HL-60 (cell line): ENCODE measurements at regions not wholly inside any gene's neighbourhood (a gene's known extent, or its start where the extent isn't known, plus 50 kb on each side); places are given as distances from the start of the nearest gene placed in this dataset.

ENCODE experiments used
- DNase-seq, 2 experiments: peaks; one replicate each; pipeline ENCODE4 v3.0.0-alpha.2; 2010 to 2020; ENCODE audit warnings: low read depth in 1 of 2, low spot score in 1 of 2
- H3K27ac ChIP-seq: fragments of 250-450 bp; sonication (Bioruptor Pico); replicated peaks from 2 replicates; pipeline ENCODE4 v1.5.1; 2020; ENCODE audit warnings: mild to moderate bottlenecking, moderate library complexity
- H3K27me3 ChIP-seq: fragments of 250-450 bp; sonication (Bioruptor Pico); 2 replicates; pipeline ENCODE4 v1.5.1; 2021; ENCODE audit warnings: mild to moderate bottlenecking, moderate library complexity; ENCODE audit not compliant: insufficient read depth, poor library complexity, severe bottlenecking
- H3K4me3 ChIP-seq: replicated peaks from 2 replicates; pipeline ENCODE4 v1.5.1; 2011; ENCODE audit warnings: mild to moderate bottlenecking, control low read depth, low read length; ENCODE audit not compliant: insufficient read depth
- GABPA ChIP-seq: IDR thresholded peaks from 2 replicates; pipeline ENCODE4 v1.6.1; 2012; ENCODE audit warnings: low read depth
- POLR2AphosphoS5 ChIP-seq: IDR thresholded peaks from 2 replicates; pipeline ENCODE4 v1.6.1; 2012; ENCODE audit warnings: low read depth
- SPI1 ChIP-seq: IDR thresholded peaks from 2 replicates; pipeline ENCODE4 v1.6.1; 2012; ENCODE audit warnings: low read depth, mild to moderate bottlenecking, borderline replicate concordance
- TF ChIP-seq, protein P1 (sequence below): IDR thresholded peaks from 2 replicates; pipeline ENCODE4 v1.6.1; 2012; ENCODE audit warnings: low read depth; ENCODE audit not compliant: insufficient replicate concordance
- TF ChIP-seq, protein P2 (sequence below): IDR thresholded peaks from one replicate; pipeline ENCODE4 v1.5.1; 2011; ENCODE audit warnings: low read length, control low read depth, inconsistent platforms; ENCODE audit not compliant: insufficient read depth

DNA sequence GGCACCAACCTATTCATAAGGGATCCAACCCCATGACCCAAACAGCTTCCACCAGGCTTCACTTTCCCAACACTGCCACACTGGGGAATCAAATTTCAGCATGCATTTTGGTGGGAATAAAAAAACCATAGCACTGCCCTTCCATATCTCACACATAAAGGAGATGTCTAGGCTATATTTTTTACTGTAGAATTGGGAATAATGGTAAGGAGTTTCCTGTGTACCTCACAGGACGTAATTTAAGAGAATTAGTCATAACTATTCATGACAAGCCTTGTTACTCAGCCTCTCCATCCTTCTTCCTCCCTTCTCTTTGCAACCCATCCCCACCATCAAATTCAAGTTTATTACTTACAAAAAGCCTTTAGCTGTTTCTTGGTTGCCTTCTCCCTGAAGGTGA is 352.1 kb downstream of the MLLT3 start:
- TF ChIP-seq, protein P1, sequence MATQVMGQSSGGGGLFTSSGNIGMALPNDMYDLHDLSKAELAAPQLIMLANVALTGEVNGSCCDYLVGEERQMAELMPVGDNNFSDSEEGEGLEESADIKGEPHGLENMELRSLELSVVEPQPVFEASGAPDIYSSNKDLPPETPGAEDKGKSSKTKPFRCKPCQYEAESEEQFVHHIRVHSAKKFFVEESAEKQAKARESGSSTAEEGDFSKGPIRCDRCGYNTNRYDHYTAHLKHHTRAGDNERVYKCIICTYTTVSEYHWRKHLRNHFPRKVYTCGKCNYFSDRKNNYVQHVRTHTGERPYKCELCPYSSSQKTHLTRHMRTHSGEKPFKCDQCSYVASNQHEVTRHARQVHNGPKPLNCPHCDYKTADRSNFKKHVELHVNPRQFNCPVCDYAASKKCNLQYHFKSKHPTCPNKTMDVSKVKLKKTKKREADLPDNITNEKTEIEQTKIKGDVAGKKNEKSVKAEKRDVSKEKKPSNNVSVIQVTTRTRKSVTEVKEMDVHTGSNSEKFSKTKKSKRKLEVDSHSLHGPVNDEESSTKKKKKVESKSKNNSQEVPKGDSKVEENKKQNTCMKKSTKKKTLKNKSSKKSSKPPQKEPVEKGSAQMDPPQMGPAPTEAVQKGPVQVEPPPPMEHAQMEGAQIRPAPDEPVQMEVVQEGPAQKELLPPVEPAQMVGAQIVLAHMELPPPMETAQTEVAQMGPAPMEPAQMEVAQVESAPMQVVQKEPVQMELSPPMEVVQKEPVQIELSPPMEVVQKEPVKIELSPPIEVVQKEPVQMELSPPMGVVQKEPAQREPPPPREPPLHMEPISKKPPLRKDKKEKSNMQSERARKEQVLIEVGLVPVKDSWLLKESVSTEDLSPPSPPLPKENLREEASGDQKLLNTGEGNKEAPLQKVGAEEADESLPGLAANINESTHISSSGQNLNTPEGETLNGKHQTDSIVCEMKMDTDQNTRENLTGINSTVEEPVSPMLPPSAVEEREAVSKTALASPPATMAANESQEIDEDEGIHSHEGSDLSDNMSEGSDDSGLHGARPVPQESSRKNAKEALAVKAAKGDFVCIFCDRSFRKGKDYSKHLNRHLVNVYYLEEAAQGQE = no peak
- TF ChIP-seq SPI1 (no peak), GABPA (no peak), POLR2AphosphoS5 (no peak)
- TF ChIP-seq, protein P2, sequence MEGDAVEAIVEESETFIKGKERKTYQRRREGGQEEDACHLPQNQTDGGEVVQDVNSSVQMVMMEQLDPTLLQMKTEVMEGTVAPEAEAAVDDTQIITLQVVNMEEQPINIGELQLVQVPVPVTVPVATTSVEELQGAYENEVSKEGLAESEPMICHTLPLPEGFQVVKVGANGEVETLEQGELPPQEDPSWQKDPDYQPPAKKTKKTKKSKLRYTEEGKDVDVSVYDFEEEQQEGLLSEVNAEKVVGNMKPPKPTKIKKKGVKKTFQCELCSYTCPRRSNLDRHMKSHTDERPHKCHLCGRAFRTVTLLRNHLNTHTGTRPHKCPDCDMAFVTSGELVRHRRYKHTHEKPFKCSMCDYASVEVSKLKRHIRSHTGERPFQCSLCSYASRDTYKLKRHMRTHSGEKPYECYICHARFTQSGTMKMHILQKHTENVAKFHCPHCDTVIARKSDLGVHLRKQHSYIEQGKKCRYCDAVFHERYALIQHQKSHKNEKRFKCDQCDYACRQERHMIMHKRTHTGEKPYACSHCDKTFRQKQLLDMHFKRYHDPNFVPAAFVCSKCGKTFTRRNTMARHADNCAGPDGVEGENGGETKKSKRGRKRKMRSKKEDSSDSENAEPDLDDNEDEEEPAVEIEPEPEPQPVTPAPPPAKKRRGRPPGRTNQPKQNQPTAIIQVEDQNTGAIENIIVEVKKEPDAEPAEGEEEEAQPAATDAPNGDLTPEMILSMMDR = no peak
- no peak for DNase-seq
- Histone ChIP-seq H3K27me3 (no peaks in the 10 kb centered on the region), H3K27ac (no peak overlapping the region), H3K4me3 (no peak overlapping the region)

DNA sequence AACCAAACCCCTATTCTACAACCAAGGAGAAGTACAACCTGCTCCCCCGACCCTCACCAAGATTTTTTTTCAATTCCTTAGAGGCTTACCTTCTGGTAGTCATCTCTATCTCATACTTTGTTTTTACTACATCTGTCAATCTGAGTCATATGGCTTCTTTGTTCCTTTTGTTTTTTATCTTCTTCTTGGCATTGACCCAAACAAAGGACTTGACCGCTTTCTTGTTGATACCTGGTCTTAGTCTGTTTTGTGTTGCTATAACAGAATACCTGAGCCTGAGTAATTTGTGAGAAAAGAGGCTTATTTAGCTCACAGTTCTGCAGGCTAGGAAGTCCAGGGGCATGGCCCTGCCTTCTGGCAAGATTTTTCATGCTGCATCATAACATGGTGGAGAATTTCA is 352.7 kb downstream of the MLLT3 start:
- no peak overlapping the region for H3K4me3 ChIP-seq
- no peak for DNase-seq
- H3K27me3 ChIP-seq = no peaks in the 10 kb centered on the region
- no peak overlapping the region for H3K27ac ChIP-seq
- TF ChIP-seq, protein P2 = no peak
- TF ChIP-seq POLR2AphosphoS5 (no peak), SPI1 (no peak), GABPA (no peak)
- TF ChIP-seq, protein P1 = no peak

DNA sequence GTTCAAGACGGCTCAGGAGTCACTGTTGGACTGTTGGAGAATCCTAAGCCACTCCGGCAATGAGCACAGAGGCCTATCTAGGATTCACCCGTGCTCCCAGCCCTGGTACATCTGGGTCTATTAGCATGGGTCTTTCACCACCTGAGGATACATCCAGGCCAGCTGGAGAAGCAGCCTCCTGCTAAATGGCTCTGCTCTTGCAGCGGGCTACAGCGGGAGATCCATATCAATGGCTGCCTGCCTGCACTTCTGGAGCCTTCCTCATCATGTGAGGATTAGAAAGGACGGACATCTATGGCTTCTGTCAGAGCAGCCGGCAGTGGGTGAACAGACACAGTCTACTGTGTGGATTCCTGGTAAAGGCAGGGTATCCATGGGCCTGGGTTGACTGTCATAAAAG is 357.4 kb downstream of the MLLT3 start:
- Histone ChIP-seq H3K27ac (no peak overlapping the region), H3K4me3 (no peak overlapping the region), H3K27me3 (no peaks in the 10 kb centered on the region)
- DNase-seq = no peak
- TF ChIP-seq GABPA = no peak
- no peak for TF ChIP-seq POLR2AphosphoS5

DNA sequence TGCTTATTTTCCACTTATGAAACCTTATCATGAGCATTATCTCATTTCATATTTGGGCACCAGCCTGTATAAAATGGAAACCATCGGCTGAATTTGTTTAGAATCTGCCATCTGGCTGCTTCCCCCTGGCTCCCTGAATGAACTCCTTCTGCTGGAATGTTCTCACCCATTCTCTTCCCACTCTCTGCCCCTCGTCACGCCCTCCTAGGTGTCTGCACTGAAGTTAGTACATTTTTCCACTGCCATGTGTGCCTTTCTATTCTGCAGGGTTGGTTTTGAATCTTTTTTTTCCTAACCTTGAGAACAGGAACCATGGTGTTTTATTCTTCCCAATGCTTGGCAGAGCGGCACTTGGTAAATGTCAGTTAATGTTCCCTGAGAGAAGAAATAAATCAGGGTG is 359.7 kb downstream of the MLLT3 start:
- H3K27me3 ChIP-seq = no peaks in the 10 kb centered on the region
- no peak overlapping the region for H3K4me3 ChIP-seq
- TF ChIP-seq, protein P2 = no peak
- TF ChIP-seq SPI1 (no peak), POLR2AphosphoS5 (no peak), GABPA (no peak)
- TF ChIP-seq, protein P1 = no peak
- DNase-seq = no peak
- H3K27ac ChIP-seq = no peak overlapping the region
